ENCODE measurements at regions not wholly inside any gene's neighbourhood (a gene's known extent, or its start where the extent isn't known, plus 50 kb on each side); places are given as distances from the start of the nearest gene placed in this dataset.

DNA sequence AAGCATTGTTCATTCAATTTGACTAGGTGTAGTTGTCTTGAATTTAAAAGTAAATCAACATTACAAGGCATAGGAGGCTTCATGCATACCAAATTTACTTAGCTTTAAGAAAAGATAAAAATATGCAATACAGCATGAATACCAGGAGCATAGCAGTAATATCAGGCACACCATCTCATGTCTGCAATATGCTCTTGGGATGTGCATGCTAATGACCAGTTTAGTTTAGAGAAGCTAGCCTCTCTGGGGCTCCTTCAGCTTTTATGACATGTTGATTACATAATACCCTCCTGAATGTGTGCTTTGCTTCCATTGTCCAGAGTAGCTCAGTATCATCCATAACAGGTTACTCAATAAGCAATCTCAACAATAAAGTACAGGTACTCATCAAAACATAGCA is 497.2 kb downstream of the FLRT2 start:
- TF ChIP-seq, protein P1, sequence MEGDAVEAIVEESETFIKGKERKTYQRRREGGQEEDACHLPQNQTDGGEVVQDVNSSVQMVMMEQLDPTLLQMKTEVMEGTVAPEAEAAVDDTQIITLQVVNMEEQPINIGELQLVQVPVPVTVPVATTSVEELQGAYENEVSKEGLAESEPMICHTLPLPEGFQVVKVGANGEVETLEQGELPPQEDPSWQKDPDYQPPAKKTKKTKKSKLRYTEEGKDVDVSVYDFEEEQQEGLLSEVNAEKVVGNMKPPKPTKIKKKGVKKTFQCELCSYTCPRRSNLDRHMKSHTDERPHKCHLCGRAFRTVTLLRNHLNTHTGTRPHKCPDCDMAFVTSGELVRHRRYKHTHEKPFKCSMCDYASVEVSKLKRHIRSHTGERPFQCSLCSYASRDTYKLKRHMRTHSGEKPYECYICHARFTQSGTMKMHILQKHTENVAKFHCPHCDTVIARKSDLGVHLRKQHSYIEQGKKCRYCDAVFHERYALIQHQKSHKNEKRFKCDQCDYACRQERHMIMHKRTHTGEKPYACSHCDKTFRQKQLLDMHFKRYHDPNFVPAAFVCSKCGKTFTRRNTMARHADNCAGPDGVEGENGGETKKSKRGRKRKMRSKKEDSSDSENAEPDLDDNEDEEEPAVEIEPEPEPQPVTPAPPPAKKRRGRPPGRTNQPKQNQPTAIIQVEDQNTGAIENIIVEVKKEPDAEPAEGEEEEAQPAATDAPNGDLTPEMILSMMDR (IDR thresholded peaks at IDR 0.05; ENCODE audit: borderline replicate concordance, extremely low read depth, low read length, poor library complexity, severe bottlenecking), result no peak
- TF ChIP-seq EZH2 (IDR thresholded peaks at IDR 0.05; ENCODE audit: borderline replicate concordance, low read depth, low read length, severe bottlenecking), result no peak
